ENCODE measurements at regions not wholly inside any gene's neighbourhood (a gene's known extent, or its start where the extent isn't known, plus 50 kb on each side); places are given as distances from the start of the nearest gene placed in this dataset.

GRCh38 chr22:48849963-48850657 lies 977.6 kb downstream of the BRD1 start:
- no peaks in the 10 kb centered on the region for H3K36me3 Mint-ChIP-seq
- no peak for ATAC-seq (ENCODE audit: low read depth)

GRCh38 chr22:48849219-48849912 lies 978.3 kb downstream of the BRD1 start:
- H3K27ac Mint-ChIP-seq, result no peak overlapping the region
- no peaks in the 10 kb centered on the region for H3K4me1 Mint-ChIP-seq
- ATAC-seq (ENCODE audit: low read depth) (no peak), DNase-seq (ENCODE audit: low spot score in 2 of 2) (no peak)
- peaks cover 10% of the 10 kb centered on the region for H3K27me3 Mint-ChIP-seq
- peaks cover 6% of the 10 kb centered on the region for H3K9me3 Mint-ChIP-seq
- H3K4me3 Mint-ChIP-seq, result no peak overlapping the region
- no peaks in the 10 kb centered on the region for H3K36me3 Mint-ChIP-seq

More at GRCh38 chr22:48849963-48850657, 977.6 kb downstream of the BRD1 start:
- Mint-ChIP-seq H3K4me1 (no peaks in the 10 kb centered on the region), H3K9me3 (peaks cover 7% of the 10 kb centered on the region), H3K4me3 (no peak overlapping the region), H3K27me3 (peaks cover 8% of the 10 kb centered on the region), H3K27ac (no peak overlapping the region)
- no peak for DNase-seq (ENCODE audit: low spot score in 2 of 2)

DNA sequence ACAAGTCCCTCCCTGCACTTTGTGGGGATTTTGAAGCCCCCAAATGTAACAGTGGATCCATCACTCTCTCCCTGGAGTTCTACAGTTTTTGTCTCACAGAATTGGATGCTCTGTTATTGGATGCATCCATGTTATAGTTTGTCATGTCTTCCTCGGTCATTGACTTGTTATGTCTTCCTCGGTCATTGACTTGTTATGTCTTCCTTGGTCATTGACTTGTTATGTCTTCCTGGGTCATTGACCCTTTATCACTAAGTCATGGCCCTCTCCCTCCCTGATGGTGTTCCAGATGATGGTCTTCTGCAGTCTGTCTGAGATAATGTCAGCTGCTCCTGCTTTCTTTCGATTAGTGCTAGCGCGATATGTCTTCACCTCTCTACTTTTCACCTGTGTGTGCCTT lies 981.5 kb downstream of the BRD1 start:
- Mint-ChIP-seq H3K27ac (no peak overlapping the region), H3K36me3 (no peaks in the 10 kb centered on the region), H3K4me3 (no peak overlapping the region), H3K27me3 (peaks cover 13% of the 10 kb centered on the region), H3K4me1 (no peaks in the 10 kb centered on the region), H3K9me3 (peaks cover 6% of the 10 kb centered on the region)
- DNase-seq (ENCODE audit: low spot score in 2 of 2) (no peak), ATAC-seq (ENCODE audit: low read depth) (no peak)

DNA sequence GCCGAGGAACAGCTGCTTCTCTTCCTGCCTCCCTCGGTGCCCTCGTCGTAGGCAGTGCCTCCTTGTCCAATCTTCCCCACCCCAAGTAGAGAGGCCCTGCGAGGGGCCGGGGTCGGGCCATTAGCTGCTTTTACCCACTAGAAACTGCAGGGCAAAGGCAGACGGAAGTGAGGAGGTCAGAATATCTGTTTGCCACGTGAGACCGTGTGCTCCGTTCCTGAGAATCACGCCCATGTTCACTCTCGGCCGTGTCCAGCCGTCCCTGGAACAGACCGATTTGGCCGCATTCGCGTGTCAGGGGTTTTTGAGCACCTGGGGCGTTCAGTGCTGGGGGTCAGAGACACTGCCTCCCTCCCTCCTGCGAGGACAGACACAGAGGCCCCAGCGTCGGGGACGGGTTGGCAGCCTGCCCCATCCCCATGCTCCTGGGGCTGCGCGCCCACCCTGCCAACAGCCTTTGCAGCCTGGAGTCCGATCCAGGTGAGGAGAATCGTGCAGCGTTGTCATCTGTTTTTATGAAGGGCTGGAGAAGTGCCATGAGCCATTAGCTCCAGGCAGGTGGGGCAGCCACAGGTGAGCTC lies 982.2 kb downstream of the BRD1 start:
- Mint-ChIP-seq H3K27me3 (peaks cover 13% of the 10 kb centered on the region), H3K36me3 (no peaks in the 10 kb centered on the region), H3K9me3 (peaks cover 3% of the 10 kb centered on the region), H3K4me1 (no peaks in the 10 kb centered on the region), H3K4me3 (no peak overlapping the region), H3K27ac (no peak overlapping the region)
- DNase-seq (ENCODE audit: low spot score in 2 of 2) (no peak), ATAC-seq (ENCODE audit: low read depth) (no peak)

DNA sequence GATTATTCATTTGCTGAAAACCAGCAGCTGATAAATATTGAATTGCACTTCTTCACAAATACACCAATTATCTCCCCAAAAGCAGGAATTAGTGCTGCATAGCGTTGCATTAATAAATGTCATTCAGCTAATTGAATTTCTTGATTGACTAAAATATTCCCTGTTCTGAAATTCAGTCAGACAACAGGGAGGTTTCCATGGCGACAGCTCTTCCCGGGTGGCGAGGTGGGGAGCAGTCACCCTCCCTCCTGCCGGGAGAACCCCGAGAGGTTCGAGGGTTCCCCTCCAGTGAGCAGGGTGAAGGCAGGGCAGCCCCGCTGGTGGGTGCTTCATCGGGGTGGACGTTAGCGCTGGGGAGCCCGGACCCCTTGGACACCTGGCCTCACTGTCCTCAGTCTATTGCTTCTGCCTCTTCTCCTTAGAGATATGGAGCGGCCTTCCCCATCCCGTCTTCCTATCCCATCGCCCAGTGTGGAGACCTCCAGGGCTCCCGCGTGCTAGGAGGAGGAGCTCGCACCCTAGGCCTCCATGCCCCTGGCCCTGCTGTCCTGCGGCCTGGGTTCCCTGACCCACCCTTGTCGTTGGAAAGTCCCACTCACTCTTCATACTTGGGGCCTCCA lies 983.5 kb downstream of the BRD1 start:
- Mint-ChIP-seq H3K36me3 (no peaks in the 10 kb centered on the region), H3K27me3 (peaks cover 12% of the 10 kb centered on the region), H3K27ac (no peak overlapping the region), H3K4me1 (no peaks in the 10 kb centered on the region), H3K9me3 (no peaks in the 10 kb centered on the region), H3K4me3 (no peak overlapping the region)
- DNase-seq (ENCODE audit: low spot score in 2 of 2), result no peak
- no peak for ATAC-seq (ENCODE audit: low read depth)

GRCh38 chr22:48843640-48844039 lies 984.0 kb downstream of the BRD1 start:
- Mint-ChIP-seq H3K27me3 (peaks cover 12% of the 10 kb centered on the region), H3K4me1 (no peaks in the 10 kb centered on the region), H3K4me3 (no peak overlapping the region), H3K9me3 (no peaks in the 10 kb centered on the region), H3K36me3 (no peaks in the 10 kb centered on the region), H3K27ac (no peak overlapping the region)
- DNase-seq (ENCODE audit: low spot score in 2 of 2), result no peak
- no peak for ATAC-seq (ENCODE audit: low read depth)

- no peak for DNase-seq (ENCODE audit: low spot score in 2 of 2)
- Mint-ChIP-seq H3K27ac (no peak overlapping the region), H3K4me3 (no peak overlapping the region), H3K27me3 (peaks cover 12% of the 10 kb centered on the region), H3K36me3 (no peaks in the 10 kb centered on the region), H3K4me1 (no peaks in the 10 kb centered on the region), H3K9me3 (no peaks in the 10 kb centered on the region)
- no peak for ATAC-seq (ENCODE audit: low read depth)
Measured at GRCh38 chr22:48842976-48843375, 984.7 kb downstream of the BRD1 start.

DNA sequence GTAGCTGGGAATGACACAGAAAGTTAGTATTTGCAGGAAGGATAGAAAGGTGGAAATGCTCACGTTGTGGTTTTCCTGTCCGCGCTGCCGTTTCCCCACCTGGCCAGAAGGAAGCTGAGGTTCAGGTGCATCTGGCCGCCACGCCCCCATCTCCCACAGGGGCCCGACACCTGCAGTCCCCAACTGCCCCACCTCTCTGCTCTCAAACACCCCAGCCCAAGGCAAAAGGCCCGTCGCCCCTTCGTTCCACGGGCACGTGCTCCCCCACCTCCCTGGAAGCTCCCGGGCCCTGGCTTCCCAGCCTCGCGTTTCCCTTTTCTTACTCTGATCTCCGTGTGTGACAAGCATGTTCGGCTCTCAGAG lies 985.1 kb downstream of the BRD1 start:
- no peak for ATAC-seq (ENCODE audit: low read depth)
- Mint-ChIP-seq H3K27ac (no peak overlapping the region), H3K4me1 (no peaks in the 10 kb centered on the region), H3K36me3 (no peaks in the 10 kb centered on the region), H3K4me3 (no peak overlapping the region), H3K9me3 (peaks cover 2% of the 10 kb centered on the region), H3K27me3 (peaks cover 12% of the 10 kb centered on the region)
- no peak for DNase-seq (ENCODE audit: low spot score in 2 of 2)

DNA sequence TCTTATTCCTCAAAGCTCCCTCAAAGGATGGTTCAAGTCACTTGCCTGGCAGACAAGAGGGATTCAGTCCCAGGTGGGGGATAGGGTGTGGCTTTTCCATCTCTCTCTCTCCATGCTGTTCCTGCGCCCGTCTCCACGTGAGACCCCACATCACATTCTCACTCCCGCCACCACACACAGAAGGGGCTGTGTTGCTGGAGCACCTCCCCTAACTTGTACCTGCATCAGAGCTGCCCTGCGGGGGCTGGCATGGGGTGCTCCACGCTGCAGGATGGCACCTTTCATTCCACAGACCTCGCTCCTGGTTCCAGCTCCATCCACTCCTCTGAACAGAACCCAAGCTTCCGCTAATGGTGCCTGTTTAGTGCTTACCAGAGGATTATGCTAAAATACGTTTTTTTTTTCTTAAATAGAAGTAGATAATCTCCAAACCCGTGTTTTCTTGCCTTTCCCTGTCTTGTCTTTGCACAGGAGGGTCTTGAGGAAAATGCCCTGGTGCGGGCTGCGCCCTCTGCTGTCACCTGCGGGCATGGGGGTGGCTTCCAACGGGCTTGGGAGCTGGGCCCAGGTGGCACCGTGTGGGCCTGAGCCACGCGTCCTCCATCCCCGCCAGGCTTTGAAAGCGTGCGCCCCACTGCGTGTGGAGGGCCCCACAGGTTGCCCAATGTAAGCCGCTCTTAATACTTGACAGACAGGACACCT lies 985.6 kb downstream of the BRD1 start:
- Mint-ChIP-seq H3K27ac (no peak overlapping the region), H3K9me3 (peaks cover 7% of the 10 kb centered on the region), H3K4me3 (no peak overlapping the region), H3K4me1 (no peaks in the 10 kb centered on the region), H3K36me3 (no peaks in the 10 kb centered on the region), H3K27me3 (peaks cover 12% of the 10 kb centered on the region)
- DNase-seq (ENCODE audit: low spot score in 2 of 2) (no peak), ATAC-seq (ENCODE audit: low read depth) (no peak)

GRCh38 chr22:48840112-48840949 lies 987.3 kb downstream of the BRD1 start:
- H3K27me3 Mint-ChIP-seq, result peaks cover 9% of the 10 kb centered on the region
- H3K27ac Mint-ChIP-seq, result no peak overlapping the region
- no peak for ATAC-seq (ENCODE audit: low read depth)
- no peak overlapping the region for H3K4me3 Mint-ChIP-seq
- no peak for DNase-seq (ENCODE audit: low spot score in 2 of 2)
- no peaks in the 10 kb centered on the region for H3K4me1 Mint-ChIP-seq
- no peaks in the 10 kb centered on the region for H3K36me3 Mint-ChIP-seq
- H3K9me3 Mint-ChIP-seq, result peaks cover 7% of the 10 kb centered on the region

DNA sequence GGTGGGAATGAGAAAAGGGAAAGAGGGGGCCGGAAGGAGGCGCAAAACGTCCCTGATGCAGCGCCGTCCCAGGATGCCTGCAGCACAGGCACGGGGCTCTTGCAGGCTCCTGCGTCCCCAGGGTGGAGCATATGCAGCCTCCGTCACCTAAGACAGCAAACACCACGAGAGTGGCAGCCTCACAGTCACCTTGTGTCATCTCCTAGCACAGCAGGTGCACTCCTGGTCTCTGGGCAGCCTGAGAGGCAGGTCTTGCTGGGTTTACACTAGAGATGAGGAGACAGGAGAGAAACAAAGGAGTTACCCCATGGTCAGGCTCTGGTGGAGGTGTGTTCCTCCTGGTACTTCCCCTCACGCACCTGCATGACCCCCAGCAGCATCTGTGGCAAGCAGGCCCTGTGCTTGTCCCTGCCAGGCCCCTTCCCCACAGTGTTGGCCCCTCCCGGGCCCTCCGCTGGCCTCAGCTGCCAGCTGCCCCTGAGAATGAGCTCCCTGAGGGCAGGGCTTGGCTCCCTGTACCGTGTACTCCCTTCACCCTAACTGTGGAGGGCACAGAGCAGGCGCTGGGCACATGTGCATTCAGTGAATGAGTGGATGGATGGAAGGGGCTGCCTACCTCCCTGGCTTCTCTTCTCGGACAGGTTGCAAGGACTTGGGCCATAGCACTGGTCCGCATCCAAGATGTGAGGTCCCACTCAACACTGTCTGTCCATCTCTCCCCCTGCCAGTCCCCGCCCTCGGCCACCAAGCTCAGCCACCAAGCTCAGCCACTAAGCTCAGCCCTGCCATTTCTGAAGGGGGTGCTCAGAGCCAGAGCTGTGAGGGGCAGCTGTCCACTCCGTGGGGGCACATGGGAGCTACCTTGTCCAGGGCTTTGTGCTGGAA lies 988.6 kb downstream of the BRD1 start:
- peaks cover 3% of the 10 kb centered on the region for H3K27me3 Mint-ChIP-seq
- no peaks in the 10 kb centered on the region for H3K36me3 Mint-ChIP-seq
- no peak for DNase-seq (ENCODE audit: low spot score in 2 of 2)
- H3K9me3 Mint-ChIP-seq, result peaks cover 7% of the 10 kb centered on the region
- no peak overlapping the region for H3K4me3 Mint-ChIP-seq
- no peak overlapping the region for H3K27ac Mint-ChIP-seq
- ATAC-seq (ENCODE audit: low read depth), result no peak
- peaks cover 2% of the 10 kb centered on the region for H3K4me1 Mint-ChIP-seq

GRCh38 chr22:48838376-48838775 lies 989.3 kb downstream of the BRD1 start:
- H3K36me3 Mint-ChIP-seq, result no peaks in the 10 kb centered on the region
- H3K27ac Mint-ChIP-seq, result no peak overlapping the region
- DNase-seq (ENCODE audit: low spot score in 2 of 2), result no peak
- H3K9me3 Mint-ChIP-seq, result peaks cover 7% of the 10 kb centered on the region
- peaks cover 3% of the 10 kb centered on the region for H3K27me3 Mint-ChIP-seq
- no peak for ATAC-seq (ENCODE audit: low read depth)
- peaks cover 2% of the 10 kb centered on the region for H3K4me1 Mint-ChIP-seq
- no peak overlapping the region for H3K4me3 Mint-ChIP-seq
